Muscle of arm (tissue), 1 donor: ENCODE measurements at regions not wholly inside any gene's neighbourhood (a gene's known extent, or its start where the extent isn't known, plus 50 kb on each side); places are given as distances from the start of the nearest gene placed in this dataset.

ENCODE experiments used
- DNase-seq: peaks from one replicate; pipeline ENCODE4 v3.0.0-alpha.2; 2013

DNA sequence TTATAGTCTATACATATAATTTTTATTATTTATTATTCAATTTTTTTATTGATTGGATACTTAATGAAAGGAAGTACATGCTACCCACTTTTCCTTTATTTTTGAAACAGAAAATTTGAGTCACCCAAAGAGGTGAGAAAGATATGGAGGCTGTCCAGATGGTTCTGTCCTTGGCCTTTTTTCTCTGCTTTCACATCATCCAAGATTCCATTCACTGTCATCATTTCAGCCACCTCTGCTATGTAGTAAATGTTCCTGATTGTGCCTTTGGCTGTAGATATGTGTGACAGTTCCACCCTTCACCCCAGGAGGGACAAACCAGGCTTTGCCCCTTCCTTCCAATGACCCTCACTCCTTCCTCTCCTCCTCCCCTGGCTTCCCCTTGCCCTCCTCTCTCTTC, 675.7 kb upstream of the ID2 start:
- DNase-seq = no peak

DNA sequence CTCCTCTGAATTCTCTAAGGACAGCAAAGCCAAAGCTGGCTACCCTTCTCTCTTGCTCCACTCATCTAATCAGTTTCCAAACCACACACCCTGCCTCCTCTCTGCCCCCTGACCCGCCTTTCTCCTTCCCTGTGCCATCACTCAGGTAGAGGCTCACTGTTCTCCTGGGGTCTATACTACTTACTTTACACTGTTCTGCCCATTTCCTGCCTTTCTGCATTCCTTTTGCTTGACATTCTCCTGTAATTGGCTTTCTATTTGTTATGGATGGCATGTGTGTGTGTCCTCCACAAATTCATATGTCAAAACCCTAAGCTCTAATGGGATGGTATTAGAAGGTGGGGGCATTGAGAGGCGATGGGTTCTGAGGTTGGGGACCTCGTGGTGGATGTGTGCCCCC, 675.2 kb upstream of the ID2 start:
- DNase-seq = no peak

GRCh38 chr2:8009010-8009597, 672.8 kb upstream of the ID2 start:
- DNase-seq = no peak

DNA sequence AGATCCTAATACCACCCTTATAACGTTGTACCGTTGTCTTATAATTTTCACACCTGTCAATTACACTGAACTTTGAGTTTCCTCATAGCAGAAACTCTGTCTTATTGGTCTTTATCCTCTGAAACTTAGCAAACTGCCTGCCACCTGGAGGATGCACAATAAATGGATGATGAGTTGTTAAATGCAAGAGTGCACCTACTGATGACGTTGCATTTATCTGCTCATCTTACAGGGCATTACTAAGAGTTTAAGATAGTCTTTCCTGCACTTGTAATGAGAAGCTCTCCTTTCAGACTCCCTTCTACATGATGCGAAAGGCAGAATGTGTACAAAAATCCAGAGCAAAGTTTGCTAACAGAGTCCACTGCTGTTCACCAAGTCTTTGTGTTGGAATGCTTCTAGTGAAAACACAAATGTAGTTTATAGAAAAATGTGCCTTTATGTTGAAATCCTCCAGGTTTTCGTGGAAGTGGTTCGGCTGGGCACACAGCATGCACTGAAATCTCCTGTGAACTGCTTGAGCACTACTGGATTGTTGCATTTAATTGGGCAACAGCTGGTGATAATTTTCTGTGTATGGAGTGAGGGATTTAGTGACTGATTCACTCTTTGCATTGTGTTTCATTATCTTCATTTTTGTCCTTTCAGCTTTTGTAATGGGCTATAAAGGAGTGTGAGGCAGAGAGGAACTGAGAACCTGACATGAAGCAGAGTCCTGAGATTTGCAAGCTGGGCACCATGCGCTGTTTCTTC, 665.8 kb upstream of the ID2 start:
- no peak for DNase-seq

- DNase-seq = no peak
Observed at GRCh38 chr2:8016688-8017087, 665.2 kb upstream of the ID2 start.

DNA sequence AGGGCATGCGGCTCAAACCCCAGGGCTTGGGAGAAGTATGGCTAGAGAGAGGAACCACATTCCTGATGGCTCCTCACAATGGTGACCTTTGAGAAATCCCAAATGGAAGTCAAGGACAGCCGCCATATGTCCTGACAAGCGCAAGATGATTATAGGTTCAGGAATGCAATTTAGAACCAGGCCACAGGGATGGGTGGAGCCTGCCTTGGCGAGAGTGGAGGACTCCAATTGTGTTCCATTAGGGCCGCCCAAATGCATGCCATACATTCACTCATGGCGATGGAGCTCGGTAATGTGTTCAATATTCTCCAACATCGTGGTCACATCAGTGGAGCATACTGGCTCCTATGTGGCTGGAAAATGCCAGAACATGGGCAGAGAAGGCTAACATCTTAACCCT, 662.9 kb upstream of the ID2 start:
- DNase-seq = no peak

GRCh38 chr2:8019934-8020333, 661.9 kb upstream of the ID2 start:
- no peak for DNase-seq

- DNase-seq = no peak
Observed at GRCh38 chr2:8021921-8022320, 659.9 kb upstream of the ID2 start.

DNA sequence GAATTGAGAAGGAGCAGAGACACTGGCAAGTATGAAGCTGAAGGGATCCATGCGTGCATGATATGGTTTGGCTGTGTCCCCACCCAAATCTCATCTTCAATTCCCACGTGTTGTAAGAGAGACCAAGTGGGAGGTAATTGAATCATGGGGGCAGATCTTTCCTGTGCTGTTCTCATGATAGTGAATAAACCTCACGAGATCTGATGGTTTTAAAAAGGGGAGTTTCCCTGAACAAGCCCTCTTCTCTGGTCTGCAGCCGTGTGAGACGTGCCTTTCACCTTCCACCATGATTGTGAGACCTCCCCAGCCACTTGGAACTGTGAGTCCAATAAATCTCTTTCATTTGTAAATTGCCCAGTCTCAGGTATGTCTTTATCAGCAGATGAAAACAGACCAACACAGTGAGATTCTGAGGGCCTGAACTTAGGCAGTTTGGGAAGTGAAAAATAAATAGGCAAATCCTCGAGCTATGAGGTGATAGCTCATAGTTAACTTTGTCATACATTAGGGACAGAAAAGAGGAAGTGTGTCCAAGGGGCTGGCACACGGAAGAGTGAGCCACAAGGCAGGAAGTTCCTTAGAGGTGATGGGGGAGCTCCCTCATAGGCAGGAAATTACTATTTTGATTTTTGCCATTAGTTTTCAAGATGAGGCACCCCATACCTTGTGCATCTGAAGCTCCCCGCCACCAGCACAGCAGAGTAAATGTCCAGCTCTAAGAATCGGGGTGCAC, 658.8 kb upstream of the ID2 start:
- DNase-seq = no peak

DNA sequence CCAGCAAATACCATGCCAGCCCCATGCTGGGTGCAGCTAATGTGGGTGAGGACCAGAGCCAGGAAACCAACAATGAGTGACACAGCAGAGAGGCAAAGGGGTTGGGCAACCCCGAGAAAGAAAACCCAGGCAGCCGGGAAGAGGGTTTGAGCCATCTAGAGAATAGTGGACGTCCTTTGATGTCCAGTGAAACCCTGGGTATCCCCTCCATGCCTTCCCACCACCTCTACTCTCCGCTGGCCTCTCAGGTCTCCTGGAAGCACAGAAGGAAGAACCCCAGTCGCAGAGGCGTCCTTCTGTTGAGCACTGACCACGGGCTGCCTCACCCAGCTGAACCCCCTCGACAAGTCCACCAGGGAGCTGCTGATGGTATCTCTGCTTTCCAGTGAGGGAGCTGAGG, 657.4 kb upstream of the ID2 start:
- DNase-seq = no peak

DNA sequence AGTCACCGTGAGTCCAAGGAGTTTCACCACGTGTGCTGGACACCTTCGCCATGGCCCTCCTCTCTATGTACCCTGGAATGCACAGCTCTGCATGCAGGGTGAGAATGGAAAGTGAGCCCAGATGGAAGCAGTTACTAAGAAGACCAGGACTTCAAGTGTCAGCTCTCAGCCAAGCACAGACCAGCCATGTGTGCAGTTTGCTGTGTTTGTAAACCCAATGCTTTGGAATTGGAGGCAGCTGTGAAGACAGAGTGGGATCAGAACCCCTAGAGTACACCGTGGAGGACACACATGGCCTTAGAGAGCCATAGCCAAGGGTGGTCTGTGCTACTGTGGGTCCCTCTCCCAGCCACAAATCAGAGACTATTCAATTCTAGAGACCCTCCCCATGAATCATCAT, 655.5 kb upstream of the ID2 start:
- DNase-seq = no peak

- no peak for DNase-seq
Observed at GRCh38 chr2:8027387-8027786, 654.5 kb upstream of the ID2 start.

DNA sequence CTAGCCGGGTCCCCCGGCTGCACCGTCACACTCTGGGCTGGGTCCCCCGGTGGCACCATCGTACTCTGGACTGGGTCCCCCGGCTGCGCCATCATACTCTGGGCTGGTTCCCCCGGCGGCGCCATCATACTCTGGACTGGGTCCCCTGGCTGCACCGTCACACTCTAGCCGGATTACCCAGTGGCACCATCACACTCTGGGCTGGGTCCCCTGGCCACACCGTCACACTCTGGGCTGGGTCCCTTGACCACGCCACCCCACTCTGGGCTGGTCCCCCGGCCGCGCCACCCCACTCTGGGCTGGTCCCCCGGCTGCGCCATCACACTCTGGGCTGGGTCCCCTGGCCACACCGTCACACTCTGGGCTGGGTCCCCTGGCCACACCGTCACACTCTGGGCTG, 653.8 kb upstream of the ID2 start:
- no peak for DNase-seq

GRCh38 chr2:8028436-8028835, 653.4 kb upstream of the ID2 start:
- DNase-seq = no peak

GRCh38 chr2:8028981-8029380, 652.9 kb upstream of the ID2 start:
- no peak for DNase-seq

DNA sequence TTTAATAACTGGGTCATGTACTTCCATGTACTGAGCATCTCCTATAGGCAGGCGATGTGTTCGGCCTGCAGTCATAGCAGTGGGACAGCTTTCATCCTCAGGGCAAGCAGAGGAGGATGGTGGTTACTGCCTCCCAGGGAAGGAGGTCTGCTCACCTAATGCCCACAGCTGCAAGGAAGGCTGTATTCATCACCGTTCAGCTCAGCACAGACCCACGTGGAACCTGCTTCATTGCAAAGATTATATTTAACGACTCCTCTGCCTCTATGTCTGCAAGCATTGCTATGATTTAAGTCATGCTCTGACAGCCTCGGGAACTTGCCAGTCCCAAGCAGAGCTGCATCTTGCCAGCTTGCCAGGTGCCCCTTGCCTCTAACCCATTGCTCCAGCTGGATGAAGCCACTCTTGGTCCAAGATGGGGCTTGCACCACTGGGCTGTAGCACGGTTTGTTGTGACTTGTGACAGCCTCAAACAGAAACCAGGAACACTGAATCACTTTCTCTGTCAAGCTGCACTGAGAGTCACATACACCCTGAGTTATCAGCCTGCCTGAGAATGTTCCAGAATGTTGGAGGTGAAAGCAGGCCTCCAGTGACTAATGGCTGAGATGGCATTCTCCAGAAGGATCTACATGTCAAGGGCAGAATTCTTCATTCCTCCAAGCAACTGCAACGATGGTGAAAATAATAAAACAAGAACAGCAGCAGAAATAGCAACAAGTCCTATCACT, 651.1 kb upstream of the ID2 start:
- no peak for DNase-seq

- no peak for DNase-seq
Observed at GRCh38 chr2:8031370-8031769, 650.5 kb upstream of the ID2 start.

DNA sequence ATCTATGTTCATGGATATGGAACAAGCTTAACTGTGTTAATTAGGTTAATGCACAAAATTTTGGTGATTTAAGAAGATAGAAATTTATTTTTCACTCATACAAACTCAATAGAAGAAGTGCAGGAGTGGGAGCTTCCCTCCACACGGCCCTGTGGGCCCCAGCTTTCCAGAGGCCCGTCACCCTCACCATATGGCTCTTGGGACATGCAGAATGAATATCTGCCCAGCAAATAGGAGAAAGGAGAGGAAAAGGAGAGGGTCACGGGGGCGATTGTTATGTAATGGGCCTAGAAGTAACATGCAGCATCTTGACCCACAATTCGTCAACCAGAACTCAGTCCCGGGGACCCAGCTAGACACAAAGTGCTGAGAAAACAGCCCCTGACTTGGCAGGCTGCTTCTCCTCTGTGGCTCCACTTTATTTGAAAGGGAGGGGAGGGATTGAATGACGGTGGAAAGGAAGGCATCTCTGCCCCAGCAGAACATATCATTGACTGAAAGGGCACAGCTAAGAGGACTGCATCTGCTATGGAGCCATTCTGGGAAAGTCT, 648.2 kb upstream of the ID2 start:
- no peak for DNase-seq

- no peak for DNase-seq
Observed at GRCh38 chr2:8036366-8036765, 645.5 kb upstream of the ID2 start.

DNA sequence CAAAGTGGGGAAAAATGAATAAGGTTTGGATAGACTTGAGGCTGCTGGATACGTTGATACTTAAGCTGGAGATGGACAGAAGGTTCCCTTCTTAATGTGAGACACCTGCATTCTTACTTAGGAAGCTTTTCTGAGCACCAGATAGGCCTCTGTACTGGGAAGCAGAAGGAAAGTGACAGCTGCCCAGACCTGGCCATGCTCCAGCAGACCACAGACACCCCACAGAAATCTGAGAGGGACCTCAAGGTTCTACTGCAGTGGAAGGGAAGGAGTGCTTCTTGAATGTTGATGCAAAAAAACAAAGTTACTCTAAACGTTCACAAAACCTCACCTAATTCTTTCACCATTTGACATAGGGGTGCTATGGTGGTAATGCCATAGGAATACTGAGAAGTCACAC, 642.1 kb upstream of the ID2 start:
- DNase-seq = no peak

- DNase-seq = no peak
Observed at GRCh38 chr2:8043295-8043694, 638.6 kb upstream of the ID2 start.

DNA sequence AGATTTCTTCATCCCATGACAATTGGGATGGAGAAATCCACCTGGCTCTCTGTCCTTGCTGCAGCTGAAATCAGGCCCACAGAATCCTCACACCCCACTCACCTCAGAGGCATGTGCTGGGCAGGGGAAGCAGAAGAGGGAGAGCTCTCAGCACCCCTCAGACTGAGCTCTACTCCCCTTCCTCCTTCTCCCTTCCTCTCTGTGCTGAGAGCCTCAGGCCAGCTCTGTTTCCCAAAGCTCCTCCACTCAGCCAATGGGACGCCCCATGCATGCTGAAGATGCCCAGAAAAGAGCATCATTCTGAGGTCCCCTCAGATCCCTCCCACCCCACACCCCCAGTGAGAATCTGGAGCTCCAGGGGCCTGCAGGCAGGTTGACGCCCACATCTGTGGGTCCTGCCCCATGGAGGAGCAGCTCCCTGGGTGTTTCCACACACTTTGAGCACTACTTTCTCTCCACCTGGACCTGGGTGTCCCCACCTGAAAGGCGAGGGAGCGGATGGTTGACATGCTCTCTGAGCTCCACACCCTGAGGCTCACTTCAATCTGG, 637.7 kb upstream of the ID2 start:
- DNase-seq = no peak
